8988T (cell line): ENCODE measurements at regions not wholly inside any gene's neighbourhood (a gene's known extent, or its start where the extent isn't known, plus 50 kb on each side); places are given as distances from the start of the nearest gene placed in this dataset.

Source experiments
- DNase-seq: peaks from one replicate; pipeline ENCODE4 v3.0.0; 2011

GRCh38 chr1:87636198-87636892 lies 307.7 kb downstream of the LMO4 start:
- DNase-seq: no peak

- DNase-seq: no peak
Measured at GRCh38 chr1:87638636-87639035, 310.0 kb downstream of the LMO4 start.

DNA sequence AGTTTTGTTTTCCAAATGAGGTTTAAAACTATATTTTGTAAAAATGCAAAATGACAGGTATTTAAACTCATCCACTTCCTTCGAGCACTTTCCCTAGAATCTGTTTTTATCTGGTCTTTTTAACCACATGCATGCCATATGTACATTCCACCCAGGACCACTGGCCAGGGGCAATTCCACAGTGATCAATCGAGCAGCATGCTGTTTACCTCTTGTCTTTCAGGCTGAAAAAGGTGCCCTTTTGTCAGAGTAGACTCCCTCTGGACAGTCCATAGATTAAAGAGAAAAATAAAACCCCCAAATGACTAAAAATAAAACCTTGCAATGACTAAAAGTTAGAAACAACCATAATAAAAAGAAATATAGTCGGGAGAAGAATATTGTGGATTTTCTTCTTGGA lies 313.3 kb downstream of the LMO4 start:
- no peak for DNase-seq

- no peak for DNase-seq
Measured at GRCh38 chr1:87642581-87643221, 314.0 kb downstream of the LMO4 start.

- no peak for DNase-seq
Measured at GRCh38 chr1:87644033-87644578, 315.4 kb downstream of the LMO4 start.

- no peak for DNase-seq
Measured at GRCh38 chr1:87644579-87645190, 316.0 kb downstream of the LMO4 start.

DNA sequence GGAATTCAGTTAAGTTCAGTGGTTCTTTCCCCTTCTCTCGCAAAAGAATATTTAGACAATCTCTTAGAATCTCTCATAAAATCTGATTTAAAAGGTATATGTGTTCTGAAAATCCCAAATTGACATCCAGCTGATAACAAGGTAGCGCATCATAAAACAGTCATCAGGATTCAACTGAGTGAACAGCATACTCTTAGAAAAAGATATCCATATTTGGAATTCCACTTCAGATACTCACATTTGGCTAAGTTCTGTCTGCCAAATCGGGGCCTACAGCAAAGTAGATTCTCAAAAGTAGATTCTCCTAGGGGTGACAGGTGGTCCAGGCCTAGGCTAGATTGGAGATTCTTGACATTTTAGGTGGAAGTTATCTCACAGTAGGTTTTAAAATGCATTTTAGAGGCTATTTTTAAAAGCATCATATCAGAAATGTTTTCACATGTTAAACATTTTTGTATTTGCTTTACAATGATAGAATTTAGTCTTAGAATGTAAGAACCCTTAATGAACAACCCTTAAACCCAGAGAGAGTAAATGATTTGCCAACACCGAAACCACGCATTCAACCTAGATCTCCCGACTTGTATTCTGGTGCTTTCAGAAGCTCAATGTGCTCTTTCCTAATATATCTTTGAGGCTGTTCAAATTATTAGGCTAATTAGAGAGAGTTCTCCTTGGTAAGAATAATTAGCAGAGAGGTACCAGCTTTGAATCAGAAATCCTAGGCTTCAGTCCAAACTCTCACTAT lies 318.9 kb downstream of the LMO4 start:
- no peak for DNase-seq

GRCh38 chr1:87648323-87649119 lies 319.8 kb downstream of the LMO4 start:
- no peak for DNase-seq

DNA sequence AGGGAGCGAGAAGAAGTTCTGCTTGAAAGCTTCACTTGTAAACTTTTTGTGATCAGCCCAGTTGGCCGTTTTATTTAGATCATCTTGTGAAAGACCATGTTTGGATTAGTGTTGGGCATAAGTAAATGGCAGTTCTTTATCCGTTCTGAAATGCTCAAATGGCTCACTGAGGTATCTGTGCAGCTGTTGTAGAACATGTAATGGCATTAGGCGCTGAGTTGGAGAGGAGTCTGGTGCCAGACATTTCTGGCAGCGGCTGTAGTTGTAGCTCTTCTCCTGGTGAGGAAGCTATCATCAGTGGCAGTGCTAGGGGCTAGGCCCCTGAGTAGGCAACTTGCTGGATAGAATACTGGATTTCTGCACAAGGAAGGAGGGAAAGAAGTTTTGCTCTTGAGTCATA lies 321.6 kb downstream of the LMO4 start:
- no peak for DNase-seq

- no peak for DNase-seq
Measured at GRCh38 chr1:87652176-87652575, 323.5 kb downstream of the LMO4 start.

GRCh38 chr1:87665151-87665550 lies 336.5 kb downstream of the LMO4 start:
- DNase-seq: no peak

- no peak for DNase-seq
Measured at GRCh38 chr1:87666681-87667080, 338.0 kb downstream of the LMO4 start.

- DNase-seq: no peak
Measured at GRCh38 chr1:87669674-87670073, 341.0 kb downstream of the LMO4 start.

GRCh38 chr1:87673309-87673708 lies 344.6 kb downstream of the LMO4 start:
- no peak for DNase-seq

GRCh38 chr1:87673748-87674147 lies 345.1 kb downstream of the LMO4 start:
- no peak for DNase-seq

DNA sequence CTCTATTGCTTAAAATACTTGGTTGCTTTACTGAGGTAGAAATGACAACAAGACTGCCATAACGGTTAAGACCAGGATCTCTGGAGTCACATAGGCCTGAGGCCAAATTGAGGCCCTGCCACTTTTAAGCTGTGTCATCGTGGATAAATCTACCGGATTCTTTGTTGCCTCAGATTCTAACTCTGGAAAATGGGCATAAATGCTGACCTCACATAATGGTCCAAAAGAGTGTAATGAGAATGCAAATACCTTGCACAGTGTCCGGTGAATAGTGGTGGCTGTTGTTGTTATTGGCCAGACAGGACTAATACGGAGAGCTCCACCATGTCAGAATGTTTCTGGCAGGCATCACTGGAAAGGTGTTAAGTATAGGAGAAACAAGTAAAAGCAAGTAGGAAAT lies 346.1 kb downstream of the LMO4 start:
- no peak for DNase-seq

DNA sequence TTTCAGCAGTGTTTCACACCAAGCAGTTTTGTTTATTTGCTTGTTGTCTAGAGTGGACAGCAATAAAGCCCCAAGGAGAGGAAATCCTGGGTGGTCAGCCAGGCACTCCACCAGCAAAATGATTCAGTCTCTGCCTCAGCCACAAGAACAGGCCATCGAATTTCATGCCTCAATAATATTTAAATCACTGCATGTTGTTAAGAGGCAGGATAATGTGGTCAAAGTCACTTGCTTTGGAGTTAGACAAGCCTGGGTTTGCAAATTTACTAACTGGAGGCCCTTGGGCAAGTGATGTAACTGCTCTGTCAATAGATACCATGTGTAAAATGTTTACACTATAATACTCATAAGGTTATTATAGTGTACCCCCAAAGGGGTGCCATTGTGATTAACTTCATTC lies 349.6 kb downstream of the LMO4 start:
- no peak for DNase-seq

GRCh38 chr1:87682565-87682964 lies 353.9 kb downstream of the LMO4 start:
- DNase-seq: no peak

- no peak for DNase-seq
Measured at GRCh38 chr1:87683196-87683956, 354.7 kb downstream of the LMO4 start.

GRCh38 chr1:87684194-87684593 lies 355.5 kb downstream of the LMO4 start:
- no peak for DNase-seq

DNA sequence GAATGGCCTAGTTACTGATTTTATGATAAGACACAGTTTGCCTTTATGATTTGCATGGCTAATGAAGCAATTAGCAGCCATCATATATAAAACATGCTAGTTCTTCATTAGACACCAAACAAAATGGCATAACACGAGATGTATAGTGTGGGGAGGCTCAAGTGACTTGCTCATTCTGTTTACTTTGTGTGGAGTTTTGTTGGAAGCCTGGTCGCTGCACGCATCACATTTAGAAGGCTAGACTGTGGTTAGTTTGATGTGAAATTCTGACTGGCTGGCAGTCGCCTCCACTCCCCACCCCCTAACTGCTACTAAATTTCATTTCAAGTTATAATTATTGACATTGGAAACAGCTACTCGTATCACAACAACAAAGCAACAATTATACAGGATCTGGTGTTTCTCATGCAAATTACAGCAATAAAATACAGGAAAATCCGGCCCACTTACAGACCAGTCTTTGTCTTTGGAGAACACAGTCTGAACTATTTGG lies 356.1 kb downstream of the LMO4 start:
- no peak for DNase-seq
